Adrenal gland (tissue), 5 donors: ENCODE measurements at regions not wholly inside any gene's neighbourhood (a gene's known extent, or its start where the extent isn't known, plus 50 kb on each side); places are given as distances from the start of the nearest gene placed in this dataset.

ENCODE experiments used
- POLR2A ChIP-seq, 2 donors: fragments of 450-650 bp; IDR thresholded peaks; one replicate each; pipeline ENCODE4 v1.6.1; 2017; ENCODE audit warnings: antibody characterized with exemption in 2 of 2, mild to moderate bottlenecking in 2 of 2, moderate library complexity in 1 of 2
- TF ChIP-seq, protein P1 (sequence below), 6 experiments: fragments of 450-650 bp in 4 of 6; fragments of 200-600 bp in 2 of 6; sonication (generic) in 1 of 6; IDR thresholded peaks; 1 replicate in 5 of 6; 2 replicates in 1 of 6; pipeline versions ENCODE4 v1.5.1 to v1.8.0; 2016 to 2021; ENCODE audit warnings: antibody characterized with exemption in 6 of 6, mild to moderate bottlenecking in 2 of 6, moderate library complexity in 1 of 6
- donor health status: DM: no; HTN: no; CAD: no.

DNA sequence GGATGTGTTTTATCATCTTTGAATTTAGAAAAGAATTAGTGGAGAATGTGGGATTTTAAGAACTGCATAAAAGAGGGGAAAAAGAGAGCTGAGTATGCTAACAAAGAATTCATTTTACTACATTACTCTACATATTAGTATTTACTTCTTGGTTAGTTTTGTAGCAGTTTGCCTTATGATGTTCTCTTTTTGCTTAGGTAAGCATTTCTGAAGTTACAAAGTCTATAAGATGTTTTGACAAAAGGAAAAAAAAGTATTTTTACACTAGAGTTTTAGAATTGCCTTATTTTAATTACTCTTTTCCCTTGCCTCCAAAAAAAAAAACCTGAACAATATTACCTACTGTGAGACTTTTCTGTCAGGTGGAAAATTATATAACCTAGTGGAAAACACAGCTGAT is 739.5 kb upstream of the SLC39A10 start:
- TF ChIP-seq, protein P1, sequence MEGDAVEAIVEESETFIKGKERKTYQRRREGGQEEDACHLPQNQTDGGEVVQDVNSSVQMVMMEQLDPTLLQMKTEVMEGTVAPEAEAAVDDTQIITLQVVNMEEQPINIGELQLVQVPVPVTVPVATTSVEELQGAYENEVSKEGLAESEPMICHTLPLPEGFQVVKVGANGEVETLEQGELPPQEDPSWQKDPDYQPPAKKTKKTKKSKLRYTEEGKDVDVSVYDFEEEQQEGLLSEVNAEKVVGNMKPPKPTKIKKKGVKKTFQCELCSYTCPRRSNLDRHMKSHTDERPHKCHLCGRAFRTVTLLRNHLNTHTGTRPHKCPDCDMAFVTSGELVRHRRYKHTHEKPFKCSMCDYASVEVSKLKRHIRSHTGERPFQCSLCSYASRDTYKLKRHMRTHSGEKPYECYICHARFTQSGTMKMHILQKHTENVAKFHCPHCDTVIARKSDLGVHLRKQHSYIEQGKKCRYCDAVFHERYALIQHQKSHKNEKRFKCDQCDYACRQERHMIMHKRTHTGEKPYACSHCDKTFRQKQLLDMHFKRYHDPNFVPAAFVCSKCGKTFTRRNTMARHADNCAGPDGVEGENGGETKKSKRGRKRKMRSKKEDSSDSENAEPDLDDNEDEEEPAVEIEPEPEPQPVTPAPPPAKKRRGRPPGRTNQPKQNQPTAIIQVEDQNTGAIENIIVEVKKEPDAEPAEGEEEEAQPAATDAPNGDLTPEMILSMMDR (IDR thresholded peaks at IDR 0.05): no peak
- TF ChIP-seq POLR2A (IDR thresholded peaks at IDR 0.05): no peak
